ENCODE measurements at regions not wholly inside any gene's neighbourhood (a gene's known extent, or its start where the extent isn't known, plus 50 kb on each side); places are given as distances from the start of the nearest gene placed in this dataset.
A peak's percentile ranks its signal among the peaks of the same experiment; 100 is the strongest.
"Not testable (repeated sequence)": the region's sequence is repeated elsewhere in the genome, so short reads cannot be mapped to it uniquely, and the experiment has no call there.

DNA sequence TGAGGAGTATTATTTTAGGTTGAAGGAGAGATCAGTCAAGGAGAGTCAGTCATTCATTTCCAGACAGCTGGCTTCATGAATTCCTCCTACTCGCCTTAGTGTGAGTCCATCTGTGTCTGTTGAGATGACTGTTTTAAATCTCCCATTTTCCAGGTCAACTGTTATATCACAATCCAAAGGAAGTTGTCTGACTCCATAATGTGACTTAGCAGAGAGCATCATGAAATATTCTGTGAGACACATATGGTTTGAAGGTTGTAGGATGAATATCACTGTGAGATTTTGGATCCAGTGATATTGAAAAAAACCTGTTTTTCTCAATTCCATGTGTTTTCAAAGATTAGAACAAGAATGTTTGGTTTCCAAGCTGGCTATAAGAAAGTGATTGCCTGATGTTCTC, 530.2 kb upstream of the MAN1A1 start:
- DNase-seq (ENCODE audit: low read depth): no peak

DNA sequence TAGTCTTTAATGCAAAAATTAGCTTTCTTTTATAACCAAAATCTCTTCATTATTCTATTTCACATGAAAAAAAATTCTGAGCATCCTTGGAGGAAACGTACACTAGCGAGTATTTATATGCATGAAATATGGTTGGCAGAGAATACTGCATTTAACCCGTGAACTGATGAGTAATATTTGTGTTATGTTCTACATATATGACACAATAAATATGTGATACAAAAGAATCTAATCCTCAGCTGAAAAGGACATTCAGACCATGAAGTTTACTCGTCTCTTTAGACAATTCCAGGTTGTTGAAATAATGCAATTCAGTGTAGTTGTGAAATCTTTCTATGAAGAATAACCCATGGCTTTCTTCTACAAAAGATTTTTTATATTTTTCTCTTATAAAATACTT, 524.8 kb upstream of the MAN1A1 start:
- no peak for DNase-seq (ENCODE audit: low read depth)

DNA sequence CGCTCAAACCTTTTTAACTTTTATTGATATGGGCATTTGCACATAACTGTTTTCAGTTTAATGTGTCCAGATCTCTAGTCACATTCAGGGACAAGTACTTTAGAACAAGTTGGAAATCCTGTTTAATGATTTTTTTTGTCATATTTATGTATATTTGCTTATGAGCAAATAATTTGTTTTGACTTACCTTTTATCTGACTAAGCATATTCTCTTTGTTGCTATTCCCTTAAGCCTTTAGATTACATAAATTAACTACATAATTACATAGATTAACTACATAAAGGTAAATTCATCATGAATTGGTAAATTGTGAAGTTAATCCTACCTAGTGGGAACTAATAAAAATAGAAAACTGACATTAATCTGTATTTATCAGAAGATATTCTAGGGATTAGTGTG, 523.5 kb upstream of the MAN1A1 start:
- DNase-seq (ENCODE audit: low read depth): no peak

DNA sequence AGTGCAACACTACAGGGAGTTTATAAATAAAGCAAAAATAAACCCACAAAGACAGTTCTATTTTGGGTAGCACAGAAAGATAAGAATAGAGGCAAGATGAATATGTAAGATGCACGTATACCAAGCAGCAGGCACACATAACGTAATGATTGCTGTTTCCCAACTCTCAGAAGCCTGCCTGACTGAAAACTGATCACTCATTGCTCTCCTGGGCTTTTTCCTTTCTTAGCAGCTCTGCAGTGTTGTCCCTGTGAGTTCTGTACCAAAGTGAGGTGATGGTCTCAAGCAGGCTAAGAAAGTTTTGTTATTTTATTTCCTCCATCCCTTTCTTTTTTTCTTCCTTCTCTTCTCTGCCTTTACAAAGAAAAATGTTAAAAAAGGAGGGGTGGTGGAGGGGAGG, 522.0 kb upstream of the MAN1A1 start:
- no peak for DNase-seq (ENCODE audit: low read depth)

DNA sequence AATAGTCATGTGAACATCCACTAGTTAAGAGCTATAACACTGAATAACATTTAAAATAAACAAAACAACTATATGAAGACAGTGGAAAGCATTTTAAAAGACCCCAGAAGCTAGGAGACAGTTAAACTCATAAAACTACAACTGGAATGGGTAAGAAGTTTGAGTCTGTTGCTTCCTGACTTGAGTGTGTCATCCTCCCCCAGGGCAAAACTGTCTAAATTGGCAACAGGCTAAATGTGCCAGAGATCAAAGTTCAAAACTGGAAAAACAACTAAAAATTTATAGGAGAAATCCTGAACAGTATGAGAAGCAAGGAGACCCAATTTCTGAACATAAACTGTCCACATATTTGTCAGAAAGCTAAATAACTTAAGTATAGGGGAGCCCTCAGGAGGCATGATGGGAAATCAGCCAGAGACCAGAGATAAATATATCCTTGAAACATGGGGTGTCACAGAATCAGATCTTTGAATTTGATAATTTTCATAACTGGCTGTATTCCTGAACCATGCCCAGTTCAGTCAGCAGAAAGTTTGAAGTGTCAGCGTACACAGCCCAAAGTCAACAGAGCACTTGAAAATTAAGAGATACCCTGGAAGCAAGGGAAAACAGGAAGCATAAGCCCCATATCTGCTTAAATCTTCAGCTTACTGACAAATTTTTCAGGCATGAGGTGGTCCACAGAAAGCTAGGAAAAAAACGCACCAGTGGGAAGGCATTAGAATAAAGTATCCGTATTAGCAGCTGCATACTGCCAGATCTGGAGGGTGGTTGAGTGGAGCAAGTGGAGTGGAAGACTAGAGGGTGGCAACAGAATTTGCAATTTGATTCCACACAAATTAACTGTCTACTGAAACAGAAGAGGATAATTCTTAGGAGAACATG, 516.1 kb upstream of the MAN1A1 start:
- no peak for DNase-seq (ENCODE audit: low read depth)

DNA sequence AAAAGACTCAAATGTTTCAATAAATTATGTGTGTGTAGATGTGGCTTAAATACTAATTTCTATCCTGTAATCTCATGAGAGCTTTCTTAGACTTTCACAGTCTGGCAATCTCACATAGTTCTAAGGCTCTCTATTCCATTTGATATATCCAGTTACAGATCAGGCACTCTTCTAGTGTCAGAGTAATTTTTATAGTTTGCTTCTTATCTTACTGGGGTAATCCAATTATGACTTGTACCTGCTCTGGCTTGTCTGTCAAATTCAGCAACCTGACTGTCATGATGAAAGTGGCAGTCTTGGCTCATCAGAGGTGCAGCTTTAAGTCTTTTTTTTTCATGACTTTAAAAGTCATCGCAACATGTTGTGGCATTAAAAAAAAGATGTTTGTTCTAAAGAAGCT, 513.2 kb upstream of the MAN1A1 start:
- no peak for DNase-seq (ENCODE audit: low read depth)

DNA sequence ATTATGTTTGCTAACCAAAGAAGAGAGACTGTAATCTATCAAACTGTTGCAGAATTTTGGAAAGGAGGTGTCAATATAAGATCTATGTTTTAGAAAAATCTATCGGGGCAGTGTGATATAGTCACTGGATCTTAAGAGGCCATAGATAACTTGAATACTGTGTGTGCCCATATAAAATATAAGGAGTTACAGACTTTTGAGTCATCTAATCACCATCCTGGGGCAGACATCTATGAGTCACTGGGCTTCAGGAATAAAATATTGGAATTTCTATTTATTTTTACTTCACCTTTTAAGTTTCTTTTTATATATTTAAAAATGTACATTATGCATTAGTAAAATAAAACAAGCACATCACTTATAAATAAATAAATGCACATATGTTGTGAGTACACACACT, 509.3 kb upstream of the MAN1A1 start:
- no peak for DNase-seq (ENCODE audit: low read depth)

DNA sequence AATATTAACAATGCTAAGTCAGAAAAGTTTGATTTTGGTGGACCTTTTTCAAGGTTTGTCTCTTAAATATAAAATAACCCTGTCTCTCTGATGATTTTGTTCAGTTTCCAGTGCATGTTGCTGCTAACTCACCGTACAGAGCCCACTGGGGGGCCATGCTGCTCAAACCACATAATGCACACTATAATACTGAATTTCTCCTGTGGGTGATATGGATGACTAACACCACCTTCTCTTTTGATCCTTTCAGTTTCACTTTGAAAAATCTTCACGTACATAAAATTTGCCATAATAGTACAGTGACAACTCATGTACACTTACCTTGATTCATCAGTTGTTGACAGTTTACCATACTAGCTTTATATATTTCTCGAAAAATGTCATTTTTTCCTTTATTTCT, 506.6 kb upstream of the MAN1A1 start:
- no peak for DNase-seq (ENCODE audit: low read depth)

DNA sequence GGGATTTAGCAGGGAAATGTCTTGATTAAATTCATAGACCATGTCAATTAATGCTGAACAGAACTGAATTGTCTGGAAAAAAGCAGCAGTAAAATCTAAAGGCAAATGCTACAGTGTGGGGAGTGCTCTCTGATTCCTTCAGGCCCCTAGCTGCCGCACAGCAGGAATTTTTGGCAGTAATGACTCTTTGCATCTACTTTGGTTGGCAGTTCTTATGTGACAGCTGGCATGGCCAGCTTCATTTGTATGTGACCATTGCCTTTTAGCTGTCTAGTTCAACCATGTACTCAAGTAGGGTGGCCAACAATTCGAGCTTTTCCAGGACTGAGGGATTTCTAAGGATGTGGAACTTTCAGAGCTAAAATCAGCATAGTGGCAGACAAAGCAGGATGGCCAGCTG, 499.1 kb upstream of the MAN1A1 start:
- DNase-seq (ENCODE audit: low read depth): no peak

DNA sequence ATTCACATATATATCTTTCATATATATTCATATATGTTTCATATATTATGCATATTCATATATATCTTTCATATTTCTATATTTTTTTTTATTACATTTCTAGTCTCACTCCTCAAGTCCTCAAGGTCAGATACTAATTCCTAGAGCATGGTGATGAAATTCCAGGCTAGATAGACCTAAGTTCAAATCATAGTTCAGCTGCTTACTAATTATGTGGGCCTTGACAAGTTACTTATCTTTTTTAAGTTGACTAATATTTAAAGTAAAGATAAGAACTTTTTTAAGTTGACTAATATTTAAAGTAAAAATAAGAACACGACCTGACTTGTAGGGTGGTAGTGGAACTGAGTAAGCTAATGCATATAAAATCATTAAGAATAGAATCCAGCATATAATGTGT, 495.6 kb upstream of the MAN1A1 start:
- DNase-seq (ENCODE audit: low read depth): no peak

DNA sequence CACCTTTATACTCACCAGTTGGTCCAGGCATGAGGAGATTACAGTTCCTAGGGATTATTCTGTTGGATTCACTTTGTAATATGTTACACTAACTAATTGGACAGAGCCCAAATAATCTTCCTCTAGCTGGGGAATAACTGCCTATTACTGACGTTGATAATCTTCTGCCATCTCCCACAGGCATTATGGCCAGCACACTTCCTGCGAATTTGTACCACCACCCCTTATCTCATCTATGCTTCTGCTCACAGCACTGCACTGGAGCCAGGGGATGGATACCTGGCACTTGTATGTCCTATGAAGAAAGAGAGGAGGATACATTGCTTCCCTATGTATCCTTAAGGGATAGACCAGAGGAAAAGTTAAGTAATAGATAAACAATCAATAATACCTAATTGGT, 494.8 kb upstream of the MAN1A1 start:
- DNase-seq (ENCODE audit: low read depth): peak; percentile 11

DNA sequence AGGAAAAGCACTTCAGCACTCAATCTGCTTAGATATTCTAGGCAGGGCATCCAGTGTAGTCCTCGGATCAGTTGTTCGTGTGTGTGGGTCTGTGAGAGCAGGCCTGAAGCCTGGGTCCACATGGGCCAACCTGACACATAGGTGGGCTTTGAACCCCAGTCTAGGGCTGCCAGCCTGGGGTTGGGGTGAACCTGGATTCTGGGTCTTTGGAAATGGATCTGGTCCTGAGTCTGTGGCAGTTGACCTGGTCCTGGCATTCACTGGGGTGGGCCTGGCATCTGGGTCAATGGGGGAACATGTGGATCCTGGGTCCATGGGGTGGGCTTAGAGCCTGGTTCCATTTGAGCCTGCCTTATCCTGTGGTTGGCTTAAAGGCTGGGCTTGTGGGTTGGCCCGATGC, 492.6 kb upstream of the MAN1A1 start:
- DNase-seq (ENCODE audit: low read depth): no peak

DNA sequence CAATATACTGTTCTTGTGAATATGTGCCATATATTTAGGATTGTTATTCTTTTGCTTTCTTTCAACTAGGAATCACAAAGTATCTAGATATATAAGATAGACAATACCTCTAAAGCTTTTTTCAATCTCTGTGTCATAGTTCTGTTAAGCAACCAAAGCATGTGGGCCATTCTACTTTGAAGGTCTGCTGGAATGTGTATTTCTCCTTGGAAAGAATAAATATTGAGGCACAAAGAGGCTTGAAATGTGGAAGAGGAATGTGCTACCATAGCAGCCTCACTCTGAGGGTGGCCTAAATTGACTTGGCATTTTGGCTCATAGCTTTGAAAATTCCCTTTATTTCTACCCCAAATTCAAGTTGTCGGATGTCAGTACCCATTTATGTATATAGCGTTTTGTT, 488.5 kb upstream of the MAN1A1 start:
- DNase-seq (ENCODE audit: low read depth): no peak

DNA sequence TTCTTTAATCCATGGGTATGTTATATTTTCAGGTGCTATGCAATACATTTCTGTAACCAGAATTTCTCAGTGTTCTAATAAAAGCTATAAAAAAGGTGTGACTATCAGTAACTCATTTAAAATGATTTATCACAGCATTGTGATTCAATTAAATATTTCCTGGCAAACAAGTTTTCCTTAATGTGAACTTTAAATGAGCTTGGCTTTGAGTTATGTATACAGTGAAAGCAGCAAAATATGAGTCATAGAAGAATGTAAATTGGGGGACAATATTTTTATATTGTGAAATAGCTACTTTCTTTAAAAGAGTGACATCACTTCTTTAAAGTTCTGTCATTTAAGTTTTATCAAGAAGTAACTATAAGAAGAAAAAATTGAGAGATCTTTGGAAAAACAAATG, 484.9 kb upstream of the MAN1A1 start:
- DNase-seq (ENCODE audit: low read depth): no peak

DNA sequence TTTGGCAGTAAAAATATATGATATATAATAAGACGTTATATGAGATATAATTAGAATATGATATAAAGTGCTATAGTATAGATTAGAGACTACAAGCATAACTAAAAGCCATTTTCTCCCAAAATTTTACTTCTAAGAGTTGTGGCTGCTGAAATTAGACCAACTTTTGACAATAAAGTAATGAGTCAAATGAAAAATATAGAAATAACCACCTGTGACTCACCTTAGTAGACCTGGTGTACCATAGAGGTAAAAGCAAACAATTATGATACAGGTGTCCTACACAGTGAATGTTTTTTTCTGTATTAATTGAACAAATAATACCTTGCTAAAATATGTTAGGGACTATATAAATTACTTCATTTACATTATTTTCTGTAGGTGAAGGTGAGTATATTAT, 482.9 kb upstream of the MAN1A1 start:
- no peak for DNase-seq (ENCODE audit: low read depth)

DNA sequence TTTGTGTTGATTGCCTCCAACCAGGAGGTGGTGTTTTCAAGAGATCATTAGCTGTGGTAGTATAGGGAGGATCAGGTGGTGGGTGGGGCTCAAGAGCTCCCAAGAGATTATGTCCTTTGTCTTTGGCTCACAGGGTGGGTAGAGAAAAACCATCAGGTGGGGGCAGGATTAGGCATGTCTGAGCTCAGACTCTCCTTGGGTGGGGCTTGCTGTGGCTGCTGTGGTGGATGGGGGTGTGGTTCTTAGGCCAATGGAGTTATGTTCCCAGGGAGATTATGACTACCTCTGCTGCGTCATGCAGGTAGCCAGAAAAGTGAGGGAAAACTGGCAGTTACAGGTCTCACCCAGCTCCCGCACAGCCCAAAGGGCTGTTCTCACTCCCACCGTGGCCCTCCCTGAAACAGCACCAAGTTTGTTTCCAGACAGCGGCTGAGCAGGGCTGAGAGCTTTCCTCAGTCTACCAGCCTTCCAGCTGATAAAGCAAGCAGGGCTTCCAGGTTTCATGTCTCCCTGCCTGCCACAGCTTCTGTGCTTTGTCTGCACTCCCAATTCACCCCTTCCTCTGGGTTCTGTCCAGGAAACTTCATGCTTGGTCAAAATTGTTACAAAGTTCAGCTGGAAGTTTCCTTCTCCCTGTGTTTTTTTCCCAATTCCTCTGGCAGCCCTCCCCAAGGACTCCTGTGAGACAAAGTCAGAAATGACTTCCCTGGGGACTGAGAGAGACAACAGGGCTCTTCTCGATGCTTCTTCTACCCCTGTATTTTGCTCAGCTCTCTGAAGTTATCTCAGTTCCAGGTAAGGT, 481.1 kb upstream of the MAN1A1 start:
- DNase-seq (ENCODE audit: low read depth): no peak

DNA sequence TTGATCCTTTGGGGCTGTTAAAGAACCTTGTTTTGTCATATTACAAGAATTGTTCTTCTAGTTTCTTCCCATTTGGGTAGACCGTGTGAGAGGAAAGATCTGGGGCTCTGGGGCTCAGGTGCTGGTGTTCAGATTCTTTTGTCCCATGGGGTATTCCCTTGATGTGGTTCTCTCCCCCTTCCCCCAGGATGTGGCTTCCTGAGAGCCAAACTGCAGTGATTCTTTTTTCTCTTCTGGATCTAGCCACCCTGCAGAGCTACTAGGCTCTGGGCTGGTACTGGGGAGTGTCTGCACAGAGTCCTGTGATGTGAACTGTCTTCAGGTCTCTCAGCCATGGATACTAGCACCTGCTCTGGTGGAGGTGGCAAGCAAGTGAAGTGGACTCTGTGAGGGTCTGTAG, 480.5 kb upstream of the MAN1A1 start:
- DNase-seq (ENCODE audit: low read depth): no peak

DNA sequence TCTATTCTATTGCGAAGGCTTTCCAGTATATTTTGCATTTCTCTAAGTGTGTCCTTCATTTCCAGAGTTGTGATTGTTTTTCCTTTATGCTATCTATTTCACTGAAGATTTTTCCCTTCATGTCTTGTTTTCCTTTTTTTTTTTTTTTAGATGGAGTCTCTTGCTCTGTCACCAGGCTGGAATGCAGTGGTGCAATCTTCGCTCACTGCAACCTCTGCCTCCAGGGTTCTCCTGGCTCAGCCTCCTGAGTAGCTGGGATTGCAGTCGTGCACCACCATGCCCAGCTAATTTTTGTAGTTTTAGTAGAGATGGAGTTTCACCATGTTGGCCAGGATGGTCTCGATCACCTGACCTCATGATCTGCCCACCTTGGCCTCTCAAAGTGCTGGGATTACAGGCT, 479.9 kb upstream of the MAN1A1 start:
- not testable (repeated sequence) for DNase-seq (ENCODE audit: low read depth)

DNA sequence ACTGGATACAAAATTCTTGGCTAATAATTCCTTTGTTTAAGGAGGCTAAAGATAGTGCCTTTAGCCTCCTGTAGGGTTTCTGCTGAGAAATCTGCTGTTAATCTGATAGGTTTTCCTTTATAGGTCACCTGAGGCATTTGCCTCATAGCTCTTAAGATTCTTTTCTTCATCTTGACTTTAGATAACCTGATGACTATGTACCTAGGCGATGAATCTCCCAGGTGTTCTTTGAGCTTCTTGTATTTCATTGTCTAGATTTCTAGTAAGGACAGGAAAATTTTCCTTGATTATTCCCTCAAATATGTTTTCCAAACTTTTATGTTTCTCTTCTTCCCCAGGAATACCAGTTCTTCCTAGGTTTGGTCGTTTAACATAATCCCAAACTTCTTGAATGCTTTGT, 479.4 kb upstream of the MAN1A1 start:
- no peak for DNase-seq (ENCODE audit: low read depth)

DNA sequence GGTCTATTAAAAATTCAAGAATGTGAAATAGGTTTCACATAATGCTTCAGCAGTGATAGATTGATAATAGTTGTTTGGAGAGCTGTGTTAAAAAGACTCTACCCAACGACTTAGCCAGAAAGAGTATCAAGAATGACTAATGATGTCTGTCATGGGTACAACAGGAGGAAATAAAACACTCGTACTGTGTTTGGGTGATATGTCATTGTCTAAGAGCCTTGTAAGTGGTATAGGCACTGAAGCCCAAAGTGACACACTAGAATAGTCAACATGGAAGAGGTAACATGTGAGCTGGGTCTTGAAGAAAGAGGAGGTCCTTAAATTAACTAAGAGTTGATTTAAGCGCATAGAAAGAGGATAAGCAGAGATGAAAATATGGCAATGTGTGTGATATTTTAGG, 471.8 kb upstream of the MAN1A1 start:
- DNase-seq (ENCODE audit: low read depth): no peak

DNA sequence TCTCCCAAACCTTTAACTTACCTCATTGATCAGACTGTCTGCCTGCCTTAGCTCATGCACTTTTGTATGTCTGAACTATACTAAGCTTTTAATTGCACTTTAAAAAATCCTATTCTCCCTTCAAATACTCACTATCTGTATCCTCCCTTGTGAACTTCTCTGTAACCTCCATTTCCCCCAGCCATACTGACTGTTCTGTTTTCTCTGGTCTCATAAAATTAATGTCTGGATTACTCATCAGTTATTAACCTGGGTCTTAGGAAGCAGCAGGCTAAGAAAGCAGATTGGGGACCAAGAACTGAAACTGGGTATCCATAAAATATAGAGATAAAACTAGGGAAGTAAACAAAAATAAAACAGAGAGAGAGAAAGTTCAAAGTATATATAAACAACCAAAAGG, 469.3 kb upstream of the MAN1A1 start:
- DNase-seq (ENCODE audit: low read depth): no peak

DNA sequence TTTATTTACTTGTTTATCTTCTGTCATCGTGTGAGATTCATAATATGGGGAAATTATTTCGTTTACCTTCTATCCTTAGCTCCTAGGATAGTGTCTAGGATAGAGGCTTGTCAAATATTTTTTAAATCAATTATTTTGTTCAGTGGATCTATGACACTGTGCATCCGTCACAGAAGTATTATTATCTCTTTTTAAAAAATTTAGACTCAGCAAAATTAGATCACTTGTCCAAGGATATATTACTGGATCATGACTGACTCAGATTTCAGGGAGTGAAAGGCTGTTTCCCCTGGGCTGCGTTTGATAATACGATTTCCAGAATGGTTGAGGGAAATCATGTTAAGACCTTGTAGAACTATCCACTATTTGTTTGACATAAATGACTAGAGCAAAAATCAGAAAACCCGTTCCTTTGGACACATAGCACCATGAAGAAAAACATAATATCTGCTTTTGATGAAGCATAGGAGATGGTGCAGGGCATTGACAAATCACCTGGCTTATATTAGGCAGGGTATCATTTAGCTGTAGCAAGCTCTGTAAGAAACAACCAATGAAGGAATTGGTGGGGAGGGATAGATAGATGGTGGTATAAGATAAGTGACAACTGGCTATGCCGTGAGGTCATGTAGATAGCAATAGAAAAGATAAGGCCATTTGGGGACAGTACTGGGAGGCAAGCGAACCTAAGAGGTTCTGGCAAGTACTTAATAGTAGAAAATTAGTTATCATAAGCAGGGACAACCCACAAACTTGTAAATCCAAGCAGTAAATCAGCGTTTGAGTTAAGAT, 465.2 kb upstream of the MAN1A1 start:
- no peak for DNase-seq (ENCODE audit: low read depth)

DNA sequence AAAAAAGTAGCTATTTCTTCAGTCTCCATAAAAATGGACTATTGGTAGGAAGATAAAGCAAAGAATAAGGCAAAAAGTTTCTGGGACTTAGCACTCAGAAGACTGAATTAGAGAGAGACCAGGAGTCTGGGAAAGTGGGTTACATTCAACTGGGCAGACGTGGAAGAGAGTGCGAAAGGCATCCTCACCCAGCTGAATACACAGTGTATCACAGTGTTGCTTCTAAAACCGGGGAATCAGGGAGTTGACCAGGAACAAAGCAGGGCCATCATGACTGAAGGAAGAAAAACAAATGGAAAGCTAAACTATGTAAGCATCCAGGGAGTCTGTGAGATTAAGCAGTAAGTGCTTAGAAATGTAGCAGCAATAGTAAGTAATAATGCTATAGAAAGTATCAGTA, 452.9 kb upstream of the MAN1A1 start:
- DNase-seq (ENCODE audit: low read depth): no peak

Measured in CMK (cell line).